A673 (cell line): ENCODE measurements at regions not wholly inside any gene's neighbourhood (a gene's known extent, or its start where the extent isn't known, plus 50 kb on each side); places are given as distances from the start of the nearest gene placed in this dataset.

ENCODE experiments used
- BruUV-seq: library from RNA; stranded (reverse); fragments of 400-500 nt; replicated peaks from 2 replicates; lab custom pipeline; 2021; lab: Mats Ljungman, UMichigan
- CTCF ChIA-PET: fragments of 300-600 bp; sonication (Branson Sonifier 250); formaldehyde crosslinking; loops from one replicate; lab custom pipeline; 2022; ENCODE audit warnings: antibody characterized with exemption; lab: Charles Lee
- POLR2A ChIA-PET: fragments of 300-600 bp; sonication (Branson Sonifier 250); formaldehyde crosslinking; loops from one replicate; lab custom pipeline; 2022; ENCODE audit warnings: antibody characterized with exemption; ENCODE audit not compliant: low non-redundant PET; lab: Charles Lee
- DNase-seq: peaks from one replicate; pipeline ENCODE4 v3.0.0-alpha.2; 2015; ENCODE audit warnings: low spot score
- H3K27ac ChIP-seq: fragments of 200-600 bp; sonication (generic); 2 replicates; pipeline ENCODE4 v1.5.1; 2016; ENCODE audit warnings: mixed run types, low read depth, mild to moderate bottlenecking, mixed read lengths, antibody characterized with exemption, low read length; ENCODE audit not compliant: poor library complexity, severe bottlenecking
- H3K27me3 ChIP-seq: fragments of 200-600 bp; sonication (generic); replicated peaks from 2 replicates; pipeline ENCODE4 v1.6.1; 2017; ENCODE audit warnings: mixed run types, low read depth, mild to moderate bottlenecking, mixed read lengths, antibody characterized with exemption, low read length; ENCODE audit not compliant: insufficient read depth, poor library complexity
- H3K36me3 ChIP-seq: fragments of 200-600 bp; sonication (generic); 2 replicates; pipeline ENCODE4 v1.6.1; 2016; ENCODE audit warnings: mixed run types, mild to moderate bottlenecking, mixed read lengths, antibody characterized with exemption, low read length; ENCODE audit not compliant: insufficient read depth, poor library complexity, severe bottlenecking
- H3K4me1 ChIP-seq: fragments of 200-600 bp; sonication (generic); 2 replicates; pipeline ENCODE4 v1.6.1; 2017; ENCODE audit warnings: mixed run types, mild to moderate bottlenecking, mixed read lengths, antibody characterized with exemption, low read length; ENCODE audit not compliant: insufficient read depth, poor library complexity, severe bottlenecking
- H3K4me3 ChIP-seq: fragments of 200-600 bp; sonication (generic); 2 replicates; pipeline ENCODE4 v1.5.1; 2016; ENCODE audit warnings: low read depth, mixed run types, mild to moderate bottlenecking, mixed read lengths, low read length; ENCODE audit not compliant: poor library complexity, severe bottlenecking
- H3K9me3 ChIP-seq: fragments of 200-600 bp; sonication (generic); 2 replicates; pipeline ENCODE4 v1.6.1; 2016; ENCODE audit warnings: mixed run types, low read depth, mild to moderate bottlenecking, mixed read lengths, antibody characterized with exemption, low read length; ENCODE audit not compliant: poor library complexity, severe bottlenecking
- EZH2 ChIP-seq: fragments of 200-600 bp; sonication (generic); IDR thresholded peaks from 2 replicates; pipeline ENCODE4 v1.6.1; 2017; ENCODE audit warnings: borderline replicate concordance, low read depth, mild to moderate bottlenecking, mixed read lengths, antibody characterized with exemption, low read length; ENCODE audit not compliant: poor library complexity, severe bottlenecking
- intact Hi-C: fragments of 100-400 bp; cut with micrococcal nuclease; formaldehyde crosslinking; loops from one replicate; pipeline ENCODE4 v1.10.0; 2022; ENCODE audit not compliant: unreplicated experiment
- TF ChIP-seq, protein P1 (sequence below): fragments of 300-800, 200-600 bp; sonication (generic); conservative IDR thresholded peaks from 2 replicates; pipeline ENCODE4 v1.5.1; 2017; ENCODE audit warnings: low read depth, mild to moderate bottlenecking, antibody characterized with exemption, low read length, moderate library complexity, mixed read lengths

DNA sequence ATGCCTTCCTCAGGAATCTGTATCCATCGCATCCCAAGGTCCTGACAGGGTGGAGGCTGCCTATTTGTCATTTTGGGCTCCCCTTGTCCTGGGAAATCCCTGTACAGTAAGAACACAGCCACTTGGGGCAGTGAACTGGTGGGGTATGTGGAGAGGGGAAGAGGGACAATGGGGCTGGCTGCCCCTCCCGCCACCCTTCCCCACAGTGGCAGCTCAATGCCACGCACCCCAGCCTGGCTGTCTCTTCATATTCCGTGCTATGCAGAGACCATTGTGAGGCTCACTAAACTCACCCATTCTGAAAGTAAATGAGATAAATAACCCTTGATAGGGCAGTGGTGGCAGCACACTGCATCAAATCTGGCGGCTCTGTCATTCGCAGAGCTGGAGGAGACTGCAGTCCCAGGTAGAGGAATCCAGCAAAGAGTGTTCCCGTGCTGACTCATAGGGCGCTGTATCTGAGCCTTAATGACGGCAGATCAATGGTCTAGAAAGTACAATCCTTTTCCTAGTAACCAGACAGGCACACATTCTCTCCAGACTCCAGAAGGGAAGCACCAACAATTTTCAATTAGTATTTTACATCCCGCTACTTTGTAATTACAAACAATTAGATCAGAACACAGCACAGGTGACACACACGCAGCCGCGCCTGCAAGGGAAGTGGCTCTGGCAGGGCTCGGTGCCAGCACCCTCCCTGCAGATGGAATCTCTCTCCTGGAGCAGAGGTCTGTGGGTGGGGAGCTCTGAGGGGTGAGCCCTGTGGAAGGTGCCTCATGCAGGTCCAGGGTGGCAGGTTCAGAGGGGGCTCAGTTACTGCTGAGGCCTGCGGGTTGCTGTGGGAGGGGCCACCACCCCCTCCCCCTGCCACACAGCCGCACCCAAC lies 167.9 kb upstream of the B3GAT1 start:
- TF ChIP-seq EZH2 = no peak
- TF ChIP-seq, protein P1, sequence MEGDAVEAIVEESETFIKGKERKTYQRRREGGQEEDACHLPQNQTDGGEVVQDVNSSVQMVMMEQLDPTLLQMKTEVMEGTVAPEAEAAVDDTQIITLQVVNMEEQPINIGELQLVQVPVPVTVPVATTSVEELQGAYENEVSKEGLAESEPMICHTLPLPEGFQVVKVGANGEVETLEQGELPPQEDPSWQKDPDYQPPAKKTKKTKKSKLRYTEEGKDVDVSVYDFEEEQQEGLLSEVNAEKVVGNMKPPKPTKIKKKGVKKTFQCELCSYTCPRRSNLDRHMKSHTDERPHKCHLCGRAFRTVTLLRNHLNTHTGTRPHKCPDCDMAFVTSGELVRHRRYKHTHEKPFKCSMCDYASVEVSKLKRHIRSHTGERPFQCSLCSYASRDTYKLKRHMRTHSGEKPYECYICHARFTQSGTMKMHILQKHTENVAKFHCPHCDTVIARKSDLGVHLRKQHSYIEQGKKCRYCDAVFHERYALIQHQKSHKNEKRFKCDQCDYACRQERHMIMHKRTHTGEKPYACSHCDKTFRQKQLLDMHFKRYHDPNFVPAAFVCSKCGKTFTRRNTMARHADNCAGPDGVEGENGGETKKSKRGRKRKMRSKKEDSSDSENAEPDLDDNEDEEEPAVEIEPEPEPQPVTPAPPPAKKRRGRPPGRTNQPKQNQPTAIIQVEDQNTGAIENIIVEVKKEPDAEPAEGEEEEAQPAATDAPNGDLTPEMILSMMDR = no peak
- intact Hi-C loops = no loop called here
- H3K4me1 ChIP-seq = no peaks in the 10 kb centered on the region
- no peak overlapping the region for H3K27ac ChIP-seq
- ChIA-PET POLR2A (no interaction called here), CTCF (no interaction called here)
- H3K4me3 ChIP-seq = no peak overlapping the region
- H3K9me3 ChIP-seq = no peaks in the 10 kb centered on the region
- no TSS peak for BruUV-seq
- DNase-seq = no peak
- H3K36me3 ChIP-seq = no peaks in the 10 kb centered on the region
- no peaks in the 10 kb centered on the region for H3K27me3 ChIP-seq

DNA sequence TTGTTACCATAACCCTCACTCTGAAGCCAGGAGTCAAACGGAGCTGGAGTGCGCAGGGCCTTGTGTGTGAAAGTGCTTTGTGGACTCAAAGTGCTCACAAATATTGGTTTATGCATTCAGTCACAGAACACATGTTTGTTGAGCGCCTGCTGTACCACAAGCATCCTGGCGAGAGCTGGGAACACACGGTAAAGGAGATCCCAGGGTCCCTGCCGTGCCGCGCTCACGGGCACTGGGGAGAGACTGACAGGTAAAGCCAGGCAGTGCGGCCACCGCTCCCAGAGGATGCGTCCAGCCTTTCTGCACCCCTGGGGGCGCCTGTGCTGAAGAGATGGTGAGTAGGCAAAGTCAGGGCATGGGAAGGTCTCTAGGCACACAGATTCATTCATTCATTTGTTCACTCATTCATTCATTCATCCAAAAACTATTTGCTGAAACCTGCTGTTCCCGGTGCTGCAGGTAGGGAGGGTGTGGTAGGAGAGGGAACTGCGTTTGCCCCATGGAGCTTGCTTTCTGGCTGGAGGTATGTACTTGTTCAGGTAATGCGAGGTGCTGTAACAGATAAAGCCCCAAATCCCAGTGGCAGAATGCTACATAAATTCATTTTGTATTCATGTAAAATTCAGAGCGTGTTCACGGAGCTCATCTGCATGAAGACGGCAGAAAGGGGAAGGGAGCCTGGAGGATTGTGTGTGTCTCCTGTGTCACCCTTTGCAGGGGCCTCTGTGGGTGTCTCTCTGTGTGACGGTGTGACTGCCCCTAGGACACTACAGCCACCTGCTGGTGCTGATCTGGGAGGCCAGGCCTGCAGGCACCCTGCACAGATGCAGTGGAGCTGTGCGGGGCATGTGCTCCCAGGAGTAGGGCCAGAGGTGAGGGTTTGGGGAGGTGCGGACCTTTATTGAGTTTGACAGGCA lies 167.0 kb upstream of the B3GAT1 start:
- intact Hi-C loops = no loop called here
- no peak for TF ChIP-seq EZH2
- TF ChIP-seq, protein P1 = no peak
- H3K27ac ChIP-seq = no peak overlapping the region
- ChIA-PET CTCF (no interaction called here), POLR2A (no interaction called here)
- no peaks in the 10 kb centered on the region for H3K4me1 ChIP-seq
- H3K36me3 ChIP-seq = no peaks in the 10 kb centered on the region
- no peaks in the 10 kb centered on the region for H3K27me3 ChIP-seq
- BruUV-seq = no TSS peak
- H3K9me3 ChIP-seq = no peaks in the 10 kb centered on the region
- no peak overlapping the region for H3K4me3 ChIP-seq
- DNase-seq = no peak

DNA sequence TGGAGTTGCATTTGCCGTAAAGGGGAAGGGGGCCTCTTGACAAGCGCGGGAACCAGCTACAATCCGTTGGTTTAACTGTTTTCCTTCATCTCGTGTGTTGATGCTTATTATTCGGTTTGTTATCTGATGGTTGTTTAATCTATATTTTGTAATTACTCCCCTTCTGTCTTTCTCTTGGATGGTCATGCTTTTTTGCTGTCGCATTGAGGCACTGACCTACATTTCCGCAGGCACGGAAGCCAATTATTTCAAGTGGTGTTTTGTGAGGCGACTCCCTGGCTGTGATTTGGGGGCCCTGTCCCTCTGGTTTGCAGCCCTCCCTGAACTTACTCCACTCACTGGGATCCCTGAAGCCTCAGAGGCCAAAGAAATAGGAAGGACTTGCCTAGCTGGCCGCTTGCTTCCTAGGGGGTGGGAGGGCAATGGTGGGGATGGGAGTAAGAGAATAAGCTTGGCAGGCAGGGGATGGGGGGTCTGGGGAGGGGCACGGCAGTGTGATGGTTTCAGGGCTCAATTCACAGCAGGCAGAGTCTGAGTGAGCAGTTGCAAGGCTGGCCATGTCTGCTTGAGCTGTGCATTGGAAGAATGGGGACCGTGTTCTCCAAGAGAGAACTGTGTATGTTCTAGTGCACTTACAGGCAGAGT lies 165.8 kb upstream of the B3GAT1 start:
- Histone ChIP-seq H3K27me3 (no peaks in the 10 kb centered on the region), H3K4me1 (no peaks in the 10 kb centered on the region), H3K4me3 (no peak overlapping the region), H3K27ac (no peak overlapping the region), H3K9me3 (no peaks in the 10 kb centered on the region), H3K36me3 (no peaks in the 10 kb centered on the region)
- TF ChIP-seq EZH2 = no peak
- TF ChIP-seq, protein P1 = no peak
- ChIA-PET CTCF (interaction anchor here (0.7 kb wide), 1 partner anchor 530 kb away, joined by 10 read pairs; no protein-coding TSS in a partner anchor), POLR2A (no interaction called here)
- intact Hi-C loops = no loop called here
- no peak for DNase-seq
- no TSS peak for BruUV-seq
